HepG2 (cell line): ENCODE measurements at regions not wholly inside any gene's neighbourhood (a gene's known extent, or its start where the extent isn't known, plus 50 kb on each side); places are given as distances from the start of the nearest gene placed in this dataset.

Experiments used
- ATAC-seq: fragments of 200-7000 bp; cut with Tn5 transposase; 3 replicates; pipeline ENCODE4 v1.9.1; 2020; ENCODE audit warnings: mild to moderate bottlenecking, moderate library complexity
- BruUV-seq: library from RNA; stranded (reverse); fragments of 400-500 nt; replicated peaks from 2 replicates; lab custom pipeline; 2021; lab: Mats Ljungman, UMichigan
- CTCF ChIA-PET: fragments of 300-600 bp; formaldehyde crosslinking; extraction: SDS; loops from one replicate; lab custom pipeline; 2021; ENCODE audit warnings: low total read pairs, inconsistent platforms, low intra/inter-chr PET ratio; lab: Yijun Ruan, JAX
- POLR2A ChIA-PET: fragments of 350-600 bp; sonication (Branson Sonifier 250); formaldehyde crosslinking; loops from one replicate; lab custom pipeline; 2020; ENCODE audit warnings: antibody characterized with exemption, inconsistent platforms; lab: Yijun Ruan, JAX
- DNase-seq: peaks from one replicate; pipeline ENCODE4 v3.0.0-alpha.2; 2015; ENCODE audit warnings: low spot score
- FAIRE-seq: peaks from 3 replicates; lab custom pipeline; 2011; peaks lifted over from hg19 to GRCh38; lab: Jason Lieb, UNC
- H2AFZ ChIP-seq: one replicate; pipeline ENCODE4 v1.6.1; 2011; ENCODE audit warnings: low read length, inconsistent platforms
- H3K27ac ChIP-seq: fragments of 300-600 bp; 3 replicates; pipeline ENCODE4 v1.8.0; 2011; ENCODE audit warnings: mixed run types, mild to moderate bottlenecking, mixed read lengths, low read length, inconsistent platforms; ENCODE audit not compliant: insufficient read depth; ENCODE audit errors: extremely low read length
- H3K27me3 ChIP-seq, 2 experiments: fragments of 200-600 bp in 1 of 2; 2 replicates in 1 of 2; 3 replicates in 1 of 2; pipeline versions ENCODE4 v1.6.0 to v1.8.0; 2011; ENCODE audit warnings: low read length in 2 of 2, mild to moderate bottlenecking in 2 of 2, moderate library complexity in 2 of 2, inconsistent platforms in 1 of 2; ENCODE audit not compliant: insufficient read depth in 2 of 2, control insufficient read depth in 1 of 2
- H3K36me3 ChIP-seq, 2 experiments: fragments of 200-600 bp in 1 of 2; replicated peaks in 1 of 2; 2 replicates in 1 of 2; 3 replicates in 1 of 2; pipeline versions ENCODE4 v1.5.1 to v1.8.0; 2011; ENCODE audit warnings: low read length in 2 of 2, inconsistent platforms in 1 of 2; ENCODE audit not compliant: insufficient read depth in 2 of 2, control insufficient read depth in 1 of 2
- H3K4me1 ChIP-seq: 2 replicates; pipeline ENCODE4 v1.5.1; 2012; ENCODE audit warnings: low read length, inconsistent platforms; ENCODE audit not compliant: insufficient read depth
- H3K4me2 ChIP-seq: 2 replicates; pipeline ENCODE4 v1.6.0; 2011; ENCODE audit warnings: low read depth, low read length, inconsistent platforms
- H3K4me3 ChIP-seq, 3 experiments: fragments of 200-600 bp in 1 of 3; sonication (generic), shearing (Covaris generic) in 1 of 3; replicated peaks in 1 of 3; 2 replicates each; pipeline ENCODE4 v1.5.1; 2011 to 2016; ENCODE audit warnings: low read length in 3 of 3, inconsistent platforms in 2 of 3, low read depth in 2 of 3, mild to moderate bottlenecking in 2 of 3, control low read depth in 1 of 3, mixed read lengths in 1 of 3; ENCODE audit not compliant: insufficient read depth in 1 of 3
- H3K79me2 ChIP-seq: one replicate; pipeline ENCODE4 v1.6.1; 2011; ENCODE audit warnings: low read length, inconsistent platforms; ENCODE audit not compliant: insufficient read depth
- H3K9ac ChIP-seq: 2 replicates; pipeline ENCODE4 v1.6.0; 2011; ENCODE audit warnings: mild to moderate bottlenecking, low read depth, low read length, inconsistent platforms; ENCODE audit not compliant: insufficient read depth
- H3K9me3 ChIP-seq: 2 replicates; pipeline ENCODE4 v1.5.1; 2012; ENCODE audit warnings: mild to moderate bottlenecking, low read length
- H4K20me1 ChIP-seq: 2 replicates; pipeline ENCODE4 v1.6.0; 2011; ENCODE audit warnings: inconsistent platforms, mild to moderate bottlenecking, low read length, moderate library complexity; ENCODE audit not compliant: insufficient read depth
- MBNL3 ChIP-seq: fragments of 250-450 bp; sonication (Bioruptor Pico); conservative IDR thresholded peaks from 2 replicates; pipeline ENCODE4 v1.8.0; 2022; ENCODE audit warnings: mild to moderate bottlenecking, inconsistent platforms
- NFIC ChIP-seq: IDR thresholded peaks from 2 replicates; pipeline ENCODE4 v1.6.1; 2012; ENCODE audit warnings: mild to moderate bottlenecking, low read length, inconsistent platforms
- NFYB ChIP-seq: sonication (generic); formaldehyde crosslinking; IDR thresholded peaks from 2 replicates; pipeline ENCODE4 v1.4.0; 2020; ENCODE audit warnings: missing genetic modification reagents
- PLRG1 ChIP-seq: fragments of 450-650 bp; conservative IDR thresholded peaks from 2 replicates; pipeline ENCODE4 v1.6.1; 2016
- SIN3A ChIP-seq: IDR thresholded peaks from 2 replicates; pipeline ENCODE4 v1.6.1; 2011; ENCODE audit warnings: low read depth, mild to moderate bottlenecking, control low read depth, low read length, borderline replicate concordance
- THAP9 ChIP-seq: sonication (generic); formaldehyde crosslinking; IDR thresholded peaks from 2 replicates; pipeline ENCODE4; 2020; ENCODE audit warnings: missing genetic modification reagents, mild to moderate bottlenecking, borderline replicate concordance
- ZBTB1 ChIP-seq: sonication (generic); formaldehyde crosslinking; IDR thresholded peaks from 2 replicates; pipeline ENCODE4 v1.4.0; 2020; ENCODE audit warnings: missing genetic modification reagents, borderline replicate concordance
- WGBS: methylation state at CpG from one replicate; pipeline ENCODE4 v1.1.6; 2017; ENCODE audit warnings: low lambda C conversion rate; 5-methylcytosine and 5-hydroxymethylcytosine counted together
- in situ Hi-C: cut with HindIII; loops from 2 replicates; pipeline ENCODE4 v1.10.0; 2017; ENCODE audit warnings: low pct_unique_long_range_greater_than_20kb; ENCODE audit not compliant: extremely low pct_ligation_motif_present
- intact Hi-C: fragments of 100-400 bp; cut with micrococcal nuclease; formaldehyde crosslinking; loops from one replicate; pipeline ENCODE4 v1.10.0; 2022; ENCODE audit not compliant: unreplicated experiment

- Histone ChIP-seq H3K4me2 (no peak overlapping the region), H3K9ac (no peak overlapping the region), H4K20me1 (no peaks in the 10 kb centered on the region), H3K27ac (no peak overlapping the region), H3K4me1 (no peaks in the 10 kb centered on the region), H3K4me3 (no peak overlapping the region), H3K9me3 (no peaks in the 10 kb centered on the region), H2AFZ (no peak overlapping the region), H3K79me2 (no peaks in the 10 kb centered on the region), H3K36me3 (no peaks in the 10 kb centered on the region), H3K27me3 (no peaks in the 10 kb centered on the region)
- in situ Hi-C loops: no loop called here
- WGBS: 39% methylated on average over 1 of the region's 1 CpG
- DNase-seq (no peak), ATAC-seq (no peak), FAIRE-seq (no peak)
- intact Hi-C loops: no loop called here
- ChIA-PET POLR2A (no interaction called here), CTCF (no interaction called here)
- BruUV-seq: no TSS peak
- no peak for TF ChIP-seq ZBTB1 (CRISPR knock-in tag)
- TF ChIP-seq PLRG1: no peak
- no peak for TF ChIP-seq MBNL3 (CRISPR knock-in tag)
- TF ChIP-seq NFIC: no peak
- TF ChIP-seq NFYB (CRISPR knock-in tag): no peak
- TF ChIP-seq THAP9 (CRISPR knock-in tag): no peak
- no peak for TF ChIP-seq SIN3A
These were observed 266.2 kb downstream of the SPATA31D1 start for GRCh38 chr9:82254646-82255367.
